BLaER1 treated with 17β-estradiol and CSF1 and Interleukin-3, amounts not matched to agents 10 nM and 100 nM (cell line): ENCODE measurements at regions not wholly inside any gene's neighbourhood (a gene's known extent, or its start where the extent isn't known, plus 50 kb on each side); places are given as distances from the start of the nearest gene placed in this dataset.

Experiments used
- H3K27ac ChIP-seq, 11 experiments: shearing (Covaris generic); formaldehyde crosslinking; 2 replicates each; pipeline ENCODE4 v1.8.1; 2022
- H3K27me3 ChIP-seq, 11 experiments: shearing (Covaris generic); formaldehyde crosslinking; 2 replicates each; pipeline ENCODE4 v1.8.1; 2022
- H3K36me3 ChIP-seq, 11 experiments: shearing (Covaris generic); formaldehyde crosslinking; 2 replicates each; pipeline ENCODE4 v1.8.1; 2022
- H3K4me1 ChIP-seq, 10 experiments: shearing (Covaris generic); formaldehyde crosslinking; 2 replicates each; pipeline ENCODE4 v1.8.1; 2022
- H3K4me2 ChIP-seq, 11 experiments: shearing (Covaris generic); formaldehyde crosslinking; 2 replicates each; pipeline ENCODE4 v1.8.1; 2022
- H3K4me3 ChIP-seq, 10 experiments: shearing (Covaris generic); formaldehyde crosslinking; 2 replicates each; pipeline ENCODE4 v1.8.1; 2022
- H3K9ac ChIP-seq, 11 experiments: shearing (Covaris generic); formaldehyde crosslinking; 2 replicates each; pipeline ENCODE4 v1.8.1; 2022
- H3K9me3 ChIP-seq, 11 experiments: shearing (Covaris generic); formaldehyde crosslinking; replicated peaks in 1 of 11; 2 replicates each; pipeline ENCODE4 v1.8.1; 2022
- H4K20me1 ChIP-seq, 11 experiments: shearing (Covaris generic); formaldehyde crosslinking; 2 replicates each; pipeline ENCODE4 v1.8.1; 2022
- Cebpa-rat ChIP-seq, 11 experiments: shearing (Covaris generic); IDR thresholded peaks; 2 replicates each; pipeline ENCODE4 v1.8.1; 2022

DNA sequence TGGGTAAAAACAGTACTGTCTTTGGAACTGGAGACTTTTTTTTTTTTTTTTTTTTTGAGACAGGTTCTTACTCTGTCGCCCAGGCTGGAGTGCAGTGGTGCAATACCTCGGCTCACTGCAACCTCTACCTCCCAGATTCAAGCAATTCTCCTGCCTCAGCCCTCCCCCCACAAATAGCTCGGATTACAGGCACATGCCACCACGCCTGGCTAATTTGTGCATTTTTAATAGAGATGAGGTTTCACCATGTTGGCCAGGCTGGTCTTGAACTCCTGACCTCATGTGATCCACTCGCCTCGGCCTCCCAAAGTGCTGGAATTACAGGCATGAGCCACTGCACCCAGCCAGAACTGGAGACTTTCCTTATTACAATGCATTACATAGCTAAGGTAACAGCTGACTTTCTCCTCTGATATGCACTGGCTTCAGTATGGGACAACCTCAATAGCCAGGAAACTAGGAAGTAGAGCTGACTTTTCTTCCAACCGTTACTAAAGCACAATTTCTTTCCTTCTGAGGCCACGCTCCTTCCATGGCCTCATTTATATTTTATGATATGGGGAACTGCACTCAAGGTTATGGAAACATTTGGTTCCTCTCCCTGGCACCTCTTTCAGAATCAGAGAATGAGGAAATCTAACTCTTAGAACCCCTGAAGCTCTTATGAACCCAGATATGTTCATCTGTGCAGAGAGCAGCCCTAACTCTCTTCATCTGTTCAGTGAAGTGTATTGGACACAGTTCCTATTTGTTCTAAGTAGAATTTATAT, 53.5 kb upstream of the FAM9B start:
- peaks cover 10 to 27% (median 13%) of the 10 kb centered on the region in 10 experiments for H3K4me1 ChIP-seq
- TF ChIP-seq Cebpa-rat (IDR thresholded peaks at IDR 0.05): no peak
- H3K27ac ChIP-seq: no peak overlapping the region
- peaks cover 0 to 4% (median 0%) of the 10 kb centered on the region in 11 experiments; a peak in 2 of 22 replicates for H3K9me3 ChIP-seq
- no peaks in the 10 kb centered on the region for H3K36me3 ChIP-seq
- no peak overlapping the region for H3K4me2 ChIP-seq
- no peak overlapping the region for H3K4me3 ChIP-seq
- no peak overlapping the region for H3K9ac ChIP-seq
- no peaks in the 10 kb centered on the region for H4K20me1 ChIP-seq
- H3K27me3 ChIP-seq: no peaks in the 10 kb centered on the region

- H3K4me2 ChIP-seq: no peak overlapping the region
- H3K4me1 ChIP-seq: peaks cover 10 to 27% (median 13%) of the 10 kb centered on the region in 10 experiments
- H3K27me3 ChIP-seq: no peaks in the 10 kb centered on the region
- H3K9ac ChIP-seq: no peak overlapping the region
- H3K36me3 ChIP-seq: no peaks in the 10 kb centered on the region
- no peak overlapping the region for H3K27ac ChIP-seq
- H4K20me1 ChIP-seq: no peaks in the 10 kb centered on the region
- no peak overlapping the region for H3K4me3 ChIP-seq
- peaks cover 0 to 4% (median 0%) of the 10 kb centered on the region in 11 experiments; a peak in 3 of 22 replicates for H3K9me3 ChIP-seq
- no peak for TF ChIP-seq Cebpa-rat (IDR thresholded peaks at IDR 0.05)
Measured at GRCh38 chrX:9088896-9089295, 55.0 kb upstream of the FAM9B start.

- Histone ChIP-seq H3K4me3 (no peak overlapping the region), H4K20me1 (no peaks in the 10 kb centered on the region), H3K27me3 (no peaks in the 10 kb centered on the region), H3K4me1 (peaks cover 10 to 27% (median 13%) of the 10 kb centered on the region in 10 experiments), H3K4me2 (peak overlapping the region in 5 of 11 experiments; percentile 3 to 73 (median 37); a peak in 4 of 22 replicates), H3K9me3 (peaks cover 0 to 15% (median 10%) of the 10 kb centered on the region in 11 experiments; a peak in 13 of 22 replicates), H3K27ac (no peak overlapping the region), H3K36me3 (no peaks in the 10 kb centered on the region), H3K9ac (no peak overlapping the region)
- no peak for TF ChIP-seq Cebpa-rat (IDR thresholded peaks at IDR 0.05)
Measured at GRCh38 chrX:9090766-9091165, 56.8 kb upstream of the FAM9B start.

DNA sequence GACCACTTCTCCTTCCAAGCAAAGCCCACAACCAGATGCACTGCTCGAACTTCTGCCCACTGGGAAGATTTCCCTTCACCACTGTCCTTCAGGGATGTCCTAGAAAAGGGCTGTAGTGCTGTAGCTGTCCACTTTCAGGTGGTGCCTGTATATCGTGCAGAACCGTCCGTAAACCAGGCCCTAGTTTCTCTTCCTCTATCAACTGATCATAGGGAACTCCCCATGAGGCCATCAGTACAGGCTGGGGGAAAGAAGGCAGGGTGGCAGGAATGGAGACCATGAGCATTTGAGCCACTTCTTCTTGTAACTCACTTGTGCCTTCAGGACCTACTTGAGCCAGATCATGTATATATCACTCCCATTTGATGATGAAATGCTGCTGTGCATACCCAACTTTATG, 57.3 kb upstream of the FAM9B start:
- no peaks in the 10 kb centered on the region for H3K36me3 ChIP-seq
- peak overlapping the region in 2 of 11 experiments; percentile 18 to 27; a peak in 2 of 22 replicates for H3K4me2 ChIP-seq
- no peaks in the 10 kb centered on the region for H3K27me3 ChIP-seq
- peaks cover 10 to 27% (median 13%) of the 10 kb centered on the region in 10 experiments for H3K4me1 ChIP-seq
- no peaks in the 10 kb centered on the region for H4K20me1 ChIP-seq
- no peak for TF ChIP-seq Cebpa-rat (IDR thresholded peaks at IDR 0.05)
- no peak overlapping the region for H3K9ac ChIP-seq
- no peak overlapping the region for H3K27ac ChIP-seq
- no peak overlapping the region for H3K4me3 ChIP-seq
- peaks cover 0 to 15% (median 10%) of the 10 kb centered on the region in 11 experiments; a peak in 13 of 22 replicates for H3K9me3 ChIP-seq

DNA sequence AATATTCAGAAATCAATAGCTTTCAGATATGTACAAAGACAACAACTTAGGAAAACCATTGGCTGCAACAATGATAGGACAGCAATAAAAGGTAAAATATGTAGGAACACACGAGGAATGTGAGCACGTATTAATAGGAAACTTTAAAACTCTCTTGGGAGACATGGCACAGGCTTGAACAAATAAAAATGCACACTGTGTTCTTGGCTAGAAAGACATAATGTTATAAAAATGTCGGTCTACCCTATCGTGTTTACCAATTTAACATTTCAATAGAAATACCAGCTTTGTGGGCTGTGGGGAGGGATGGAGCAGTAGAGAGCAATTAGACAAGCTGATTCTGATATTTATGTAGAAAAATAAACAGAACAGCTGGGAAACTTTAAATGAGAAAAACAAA, 69.0 kb upstream of the FAM9B start:
- Histone ChIP-seq H3K9ac (no peak overlapping the region), H4K20me1 (no peaks in the 10 kb centered on the region), H3K27me3 (no peaks in the 10 kb centered on the region), H3K27ac (no peak overlapping the region), H3K4me3 (no peak overlapping the region), H3K36me3 (no peaks in the 10 kb centered on the region), H3K4me2 (no peak overlapping the region), H3K4me1 (peaks cover 0 to 10% (median 5%) of the 10 kb centered on the region in 10 experiments; a peak in 4 of 20 replicates), H3K9me3 (no peaks in the 10 kb centered on the region)
- TF ChIP-seq Cebpa-rat (IDR thresholded peaks at IDR 0.05): no peak

- H3K4me3 ChIP-seq: no peak overlapping the region
- H3K36me3 ChIP-seq: no peaks in the 10 kb centered on the region
- no peak overlapping the region for H3K9ac ChIP-seq
- H3K4me2 ChIP-seq: no peak overlapping the region
- H3K27ac ChIP-seq: no peak overlapping the region
- peaks cover 0 to 10% (median 5%) of the 10 kb centered on the region in 10 experiments; a peak in 4 of 20 replicates for H3K4me1 ChIP-seq
- no peak for TF ChIP-seq Cebpa-rat (IDR thresholded peaks at IDR 0.05)
- H3K27me3 ChIP-seq: no peaks in the 10 kb centered on the region
- no peaks in the 10 kb centered on the region for H3K9me3 ChIP-seq
- H4K20me1 ChIP-seq: no peaks in the 10 kb centered on the region
Measured at GRCh38 chrX:9108054-9108453, 74.1 kb upstream of the FAM9B start.

GRCh38 chrX:9110808-9111207, 76.9 kb upstream of the FAM9B start:
- Histone ChIP-seq H4K20me1 (no peaks in the 10 kb centered on the region), H3K27me3 (no peaks in the 10 kb centered on the region), H3K36me3 (no peaks in the 10 kb centered on the region), H3K4me3 (no peak overlapping the region), H3K4me1 (no peaks in the 10 kb centered on the region), H3K4me2 (no peak overlapping the region), H3K9ac (no peak overlapping the region), H3K27ac (no peak overlapping the region), H3K9me3 (peaks cover 0 to 5% (median 0%) of the 10 kb centered on the region in 11 experiments; a peak in 1 of 22 replicates)
- no peak for TF ChIP-seq Cebpa-rat (IDR thresholded peaks at IDR 0.05)

DNA sequence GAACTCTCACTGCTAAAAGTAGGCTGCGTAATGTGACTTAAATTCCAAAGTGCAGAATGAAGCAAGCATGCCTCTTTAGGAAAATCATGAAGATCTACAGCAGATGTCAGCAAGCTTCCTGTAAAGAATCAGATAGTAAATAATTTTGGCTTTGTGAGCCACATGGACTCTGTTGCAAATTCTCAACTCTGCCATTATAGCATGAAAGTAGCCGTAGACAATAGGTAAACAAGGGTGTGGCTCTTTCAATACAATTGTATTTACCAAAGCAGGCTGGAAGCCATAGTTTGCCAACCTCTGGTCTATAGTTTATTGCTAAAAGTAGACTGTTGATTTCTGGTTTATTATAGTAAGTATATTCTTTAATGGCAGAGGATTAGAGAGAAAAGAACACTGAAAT, 80.3 kb upstream of the FAM9B start:
- no peak overlapping the region for H3K4me2 ChIP-seq
- H3K9me3 ChIP-seq: peaks cover 0 to 5% (median 0%) of the 10 kb centered on the region in 11 experiments; a peak in 1 of 22 replicates
- H3K4me3 ChIP-seq: no peak overlapping the region
- no peak for TF ChIP-seq Cebpa-rat (IDR thresholded peaks at IDR 0.05)
- no peaks in the 10 kb centered on the region for H4K20me1 ChIP-seq
- no peak overlapping the region for H3K9ac ChIP-seq
- no peaks in the 10 kb centered on the region for H3K4me1 ChIP-seq
- no peaks in the 10 kb centered on the region for H3K36me3 ChIP-seq
- H3K27me3 ChIP-seq: no peaks in the 10 kb centered on the region
- no peak overlapping the region for H3K27ac ChIP-seq

DNA sequence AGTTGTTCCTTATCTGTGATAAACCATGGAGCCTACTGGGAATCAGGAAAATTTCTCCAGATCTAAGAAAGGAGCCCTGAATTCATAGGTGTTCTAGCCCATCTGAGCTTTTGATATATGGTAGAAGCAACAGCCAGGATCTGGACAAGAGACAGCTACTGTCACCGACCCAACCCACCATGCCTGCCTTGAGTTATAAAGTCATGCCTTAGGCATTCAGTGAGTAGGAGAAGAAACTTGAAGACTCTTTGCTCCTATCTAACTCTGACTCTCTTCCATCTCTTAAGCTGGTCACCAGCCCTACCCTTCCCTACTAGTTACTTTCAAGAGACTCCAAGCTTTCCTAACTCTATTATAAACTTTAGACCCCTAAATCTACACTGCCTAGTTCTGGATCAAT, 83.9 kb upstream of the FAM9B start:
- Histone ChIP-seq H3K27me3 (no peaks in the 10 kb centered on the region), H3K4me2 (no peak overlapping the region)

More for the DNA sequence above, 83.9 kb upstream of the FAM9B start:
- Histone ChIP-seq H3K9me3 (peaks cover 0 to 5% (median 0%) of the 10 kb centered on the region in 11 experiments; a peak in 3 of 22 replicates), H3K4me3 (no peak overlapping the region), H3K4me1 (peaks cover 0 to 5% (median 0%) of the 10 kb centered on the region in 10 experiments; a peak in 4 of 20 replicates), H3K36me3 (no peaks in the 10 kb centered on the region), H3K9ac (no peak overlapping the region), H4K20me1 (no peaks in the 10 kb centered on the region), H3K27ac (no peak overlapping the region)
- TF ChIP-seq Cebpa-rat (IDR thresholded peaks at IDR 0.05): no peak
